GM18517 (cell line): ENCODE measurements at regions not wholly inside any gene's neighbourhood (a gene's known extent, or its start where the extent isn't known, plus 50 kb on each side); places are given as distances from the start of the nearest gene placed in this dataset.

Experiments used
- ATAC-seq: cut with Tn5 transposase; IDR thresholded peaks from one replicate; pipeline ENCODE4 v1.9.1; 2021; ENCODE audit warnings: mild to moderate bottlenecking, moderate library complexity; ENCODE audit not compliant: unreplicated experiment

- no peak for ATAC-seq
Measured at GRCh38 chr2:116645155-116645554, 1169.3 kb upstream of the DDX18 start.

DNA sequence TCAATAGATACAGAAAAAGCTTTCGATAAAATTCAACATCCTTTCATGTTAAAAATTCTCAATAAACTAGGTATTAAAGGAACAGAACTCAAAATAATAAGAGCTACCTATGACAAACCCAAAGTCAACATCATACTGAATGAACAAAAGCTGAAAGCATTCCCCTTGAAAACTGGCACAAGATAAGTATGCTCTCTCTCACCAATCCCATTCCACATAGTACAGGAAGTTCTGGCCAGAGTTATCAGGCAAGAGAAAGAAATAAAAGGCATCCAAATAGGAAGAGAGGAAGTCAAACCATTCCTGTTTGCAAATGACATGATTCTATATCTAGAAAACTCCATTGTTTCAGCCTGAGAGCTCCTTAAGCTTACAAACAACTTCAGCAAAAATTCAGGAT lies 1145.8 kb upstream of the DDX18 start:
- ATAC-seq, result no peak

DNA sequence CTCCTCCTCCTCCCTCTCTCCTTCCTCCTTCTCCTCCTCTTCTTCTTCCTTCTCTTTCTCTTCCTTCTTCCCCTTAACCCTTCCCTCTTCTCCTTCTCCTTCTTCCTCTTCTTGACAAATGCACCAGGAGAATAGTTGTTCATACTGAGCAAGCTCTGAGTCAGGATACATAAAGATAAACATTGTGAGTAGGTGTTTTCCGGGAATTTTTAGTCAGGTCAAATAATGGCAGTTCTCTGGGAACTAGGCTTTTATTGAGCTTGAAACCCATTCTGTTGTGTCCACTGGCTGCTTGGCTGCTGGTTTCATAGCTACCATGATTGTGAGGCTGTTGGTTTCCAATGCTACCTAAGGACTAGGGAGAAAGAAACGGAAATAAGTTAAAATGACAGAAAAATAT lies 1144.7 kb upstream of the DDX18 start:
- no peak for ATAC-seq

GRCh38 chr2:116674188-116674587 lies 1140.3 kb upstream of the DDX18 start:
- no peak for ATAC-seq

DNA sequence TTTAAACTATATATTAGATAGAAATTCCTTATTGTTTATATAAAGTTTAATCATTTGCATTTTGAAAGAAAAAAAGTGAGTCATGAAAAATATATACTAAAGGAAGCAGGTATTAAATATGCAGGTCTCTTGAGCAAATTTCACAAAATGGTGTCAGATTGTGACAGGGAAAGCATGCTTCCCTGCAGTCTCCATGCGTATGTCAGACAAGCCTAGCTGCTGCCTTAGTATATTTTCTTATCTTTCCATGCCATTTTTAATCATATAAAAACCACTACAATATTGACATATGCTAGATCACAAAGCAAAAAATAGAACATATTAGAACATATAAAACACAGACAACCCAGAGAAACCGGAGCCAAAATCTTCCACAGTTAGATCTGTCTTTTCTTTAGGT lies 1137.7 kb upstream of the DDX18 start:
- ATAC-seq, result no peak

DNA sequence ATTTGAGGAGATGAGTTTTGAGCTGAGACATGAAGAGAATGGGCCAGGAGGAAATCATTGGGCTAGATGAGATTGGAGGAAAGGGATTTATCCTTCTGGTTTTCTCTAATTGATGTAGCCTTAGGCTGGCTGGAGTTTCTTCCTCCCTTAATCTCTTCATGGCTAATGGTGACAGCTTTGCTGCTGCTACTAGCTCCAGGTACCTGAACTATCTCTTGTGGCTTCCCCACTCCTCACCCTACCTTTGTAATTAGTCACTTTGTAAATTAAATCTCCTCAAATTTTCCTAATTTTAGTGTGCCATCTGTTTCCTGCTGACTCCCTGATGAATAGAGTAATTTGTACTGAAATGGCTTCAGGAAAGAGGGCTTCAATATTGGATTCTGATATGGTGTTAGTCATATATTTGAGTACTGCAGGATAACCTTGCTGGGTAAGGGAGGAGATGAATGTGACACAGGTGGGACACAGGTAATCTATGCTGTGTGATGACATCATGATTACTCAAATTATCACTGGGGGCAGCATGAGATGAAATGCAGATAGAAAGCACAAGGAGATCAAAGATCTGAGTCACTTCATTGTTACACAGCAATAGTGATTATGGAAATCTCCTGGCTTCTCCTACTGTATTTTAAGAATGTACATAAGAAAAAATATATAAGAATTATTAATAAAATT lies 1134.1 kb upstream of the DDX18 start:
- ATAC-seq, result no peak

GRCh38 chr2:116687371-116687770 lies 1127.1 kb upstream of the DDX18 start:
- ATAC-seq, result no peak

DNA sequence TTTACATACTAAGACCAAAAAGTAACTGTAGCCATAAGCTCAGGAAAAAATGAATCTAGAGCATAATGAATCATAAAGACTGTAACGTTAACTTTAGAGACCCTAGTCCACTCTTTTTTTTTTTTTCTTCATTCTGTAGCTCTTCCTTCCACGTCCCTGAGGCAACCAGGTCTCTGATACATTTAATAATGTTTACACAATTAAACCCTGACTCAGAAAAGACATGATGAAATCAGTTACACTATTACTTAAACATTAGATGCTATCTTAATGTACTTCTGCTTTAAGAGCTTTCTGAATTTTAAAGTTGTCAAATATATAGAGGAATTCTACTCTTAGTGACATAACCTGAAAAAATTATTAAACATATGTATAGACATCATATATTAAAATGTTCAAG lies 1121.5 kb upstream of the DDX18 start:
- ATAC-seq, result no peak

- ATAC-seq, result no peak
Measured at GRCh38 chr2:116696223-116696622, 1118.3 kb upstream of the DDX18 start.

- no peak for ATAC-seq
Measured at GRCh38 chr2:116696903-116697302, 1117.6 kb upstream of the DDX18 start.

GRCh38 chr2:116706396-116706795 lies 1108.1 kb upstream of the DDX18 start:
- ATAC-seq, result no peak

GRCh38 chr2:116716038-116716437 lies 1098.5 kb upstream of the DDX18 start:
- no peak for ATAC-seq

DNA sequence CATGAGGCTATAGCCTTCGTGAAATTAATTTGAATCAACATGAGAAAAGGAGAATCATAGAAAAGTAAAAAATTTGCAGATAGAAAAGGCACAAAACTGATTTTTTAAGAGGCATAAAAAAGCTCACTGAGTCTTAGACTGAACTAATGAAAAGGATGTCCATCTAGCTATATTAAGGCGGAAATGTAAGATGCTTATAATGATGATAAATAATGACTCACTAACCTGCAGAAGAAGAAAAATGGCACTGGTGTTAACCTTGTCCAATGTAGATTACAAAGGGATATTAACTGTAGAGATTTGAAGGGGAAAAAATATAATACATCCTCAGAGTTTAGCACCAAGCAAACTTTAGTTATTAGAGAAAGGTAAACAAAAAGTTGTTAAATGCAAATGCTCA lies 1098.0 kb upstream of the DDX18 start:
- no peak for ATAC-seq

GRCh38 chr2:116717832-116718231 lies 1096.7 kb upstream of the DDX18 start:
- ATAC-seq, result no peak

- no peak for ATAC-seq
Measured at GRCh38 chr2:116718451-116718850, 1096.0 kb upstream of the DDX18 start.

GRCh38 chr2:116719836-116720235 lies 1094.7 kb upstream of the DDX18 start:
- no peak for ATAC-seq

DNA sequence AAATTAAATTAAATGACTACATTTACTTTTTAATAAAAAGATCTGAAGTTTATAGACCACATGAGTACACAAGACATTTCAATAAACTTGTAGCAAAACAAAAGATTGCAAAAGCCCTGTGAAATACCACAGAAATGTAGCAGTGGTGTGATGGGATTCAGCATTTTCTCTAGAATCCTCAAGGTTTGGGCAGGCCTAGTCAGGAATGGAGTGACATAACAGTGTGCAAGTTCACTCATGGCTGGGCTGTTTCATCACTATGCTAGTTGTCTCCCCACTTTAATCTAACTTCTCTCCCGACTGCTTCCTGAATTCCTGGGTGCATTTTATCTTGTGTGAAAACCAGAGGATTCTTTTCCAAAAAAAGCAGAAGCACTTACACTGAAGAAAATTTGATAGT lies 1089.9 kb upstream of the DDX18 start:
- no peak for ATAC-seq

DNA sequence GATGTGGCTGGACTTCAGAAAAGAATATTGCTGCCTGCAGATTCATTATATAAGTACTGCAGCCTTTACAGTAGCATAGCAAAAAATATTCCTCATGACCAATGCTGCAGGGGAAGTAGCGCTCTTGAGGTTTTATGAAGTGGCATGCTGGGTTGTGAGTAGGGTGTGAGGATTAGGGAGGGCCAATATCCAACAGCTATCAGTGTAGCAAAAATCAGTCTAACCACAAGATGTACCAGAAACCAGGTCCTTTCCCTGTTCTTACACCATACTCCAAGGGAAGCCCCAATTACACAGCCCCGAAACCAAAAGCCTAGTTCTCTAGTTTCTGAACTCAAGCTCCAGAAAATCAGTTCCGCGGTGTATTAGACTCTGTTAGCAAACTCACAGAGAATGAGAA lies 1082.2 kb upstream of the DDX18 start:
- no peak for ATAC-seq

DNA sequence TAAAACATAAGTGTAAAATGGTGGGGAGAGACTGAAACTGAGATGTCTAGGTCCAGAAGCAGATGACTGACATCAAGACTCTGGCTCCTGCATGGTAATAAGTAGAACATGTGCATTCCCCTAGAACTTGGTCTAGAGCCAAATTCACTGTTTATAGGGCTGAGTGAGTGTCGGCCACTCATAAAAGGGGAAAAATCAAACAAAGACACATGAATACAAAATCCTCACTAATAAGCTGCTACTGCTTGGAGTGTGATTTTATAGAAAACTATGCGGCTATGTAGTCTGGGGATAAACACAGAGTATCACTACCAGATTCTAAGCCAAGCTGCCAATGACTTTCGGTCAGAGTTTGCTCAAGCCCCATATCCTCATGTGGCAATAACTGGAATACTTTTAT lies 1080.8 kb upstream of the DDX18 start:
- ATAC-seq, result no peak

DNA sequence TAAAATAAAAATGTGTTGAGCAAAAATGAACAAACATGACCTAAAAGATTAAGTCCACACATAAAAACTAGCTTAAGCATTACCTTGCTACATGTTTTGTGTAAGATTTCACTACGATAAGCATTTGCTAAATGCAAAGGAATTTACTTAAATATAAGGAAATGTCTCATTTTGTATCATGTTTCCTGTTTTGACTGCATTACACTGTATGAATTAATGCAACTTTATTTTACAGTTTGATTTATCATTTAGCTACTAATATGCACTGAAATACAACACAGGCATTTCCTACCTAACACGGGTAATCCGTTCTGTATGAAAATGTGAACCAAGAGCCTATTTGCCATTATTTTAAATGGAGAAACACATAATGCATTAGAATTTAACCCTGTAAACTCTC lies 1076.5 kb upstream of the DDX18 start:
- ATAC-seq, result no peak

- ATAC-seq, result no peak
Measured at GRCh38 chr2:116747103-116747502, 1067.4 kb upstream of the DDX18 start.

DNA sequence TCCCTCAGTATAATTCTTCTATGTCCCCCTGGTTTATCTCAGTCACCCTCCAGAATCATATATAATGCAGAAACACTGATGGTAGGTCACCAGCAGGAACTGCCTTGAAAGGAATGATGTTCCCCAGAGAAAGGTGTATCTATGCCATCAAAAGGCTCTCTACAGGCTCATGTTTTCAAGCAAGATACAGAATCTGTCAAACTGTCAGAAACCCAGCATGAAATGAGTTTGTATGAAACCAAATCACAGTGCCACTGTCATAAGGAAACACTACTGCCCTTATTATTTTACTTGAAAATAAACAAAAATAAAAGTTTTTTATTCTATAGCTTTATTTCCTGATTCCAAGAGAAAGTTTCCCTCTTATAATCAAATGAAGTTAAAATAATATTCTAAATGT lies 1064.5 kb upstream of the DDX18 start:
- ATAC-seq, result no peak

DNA sequence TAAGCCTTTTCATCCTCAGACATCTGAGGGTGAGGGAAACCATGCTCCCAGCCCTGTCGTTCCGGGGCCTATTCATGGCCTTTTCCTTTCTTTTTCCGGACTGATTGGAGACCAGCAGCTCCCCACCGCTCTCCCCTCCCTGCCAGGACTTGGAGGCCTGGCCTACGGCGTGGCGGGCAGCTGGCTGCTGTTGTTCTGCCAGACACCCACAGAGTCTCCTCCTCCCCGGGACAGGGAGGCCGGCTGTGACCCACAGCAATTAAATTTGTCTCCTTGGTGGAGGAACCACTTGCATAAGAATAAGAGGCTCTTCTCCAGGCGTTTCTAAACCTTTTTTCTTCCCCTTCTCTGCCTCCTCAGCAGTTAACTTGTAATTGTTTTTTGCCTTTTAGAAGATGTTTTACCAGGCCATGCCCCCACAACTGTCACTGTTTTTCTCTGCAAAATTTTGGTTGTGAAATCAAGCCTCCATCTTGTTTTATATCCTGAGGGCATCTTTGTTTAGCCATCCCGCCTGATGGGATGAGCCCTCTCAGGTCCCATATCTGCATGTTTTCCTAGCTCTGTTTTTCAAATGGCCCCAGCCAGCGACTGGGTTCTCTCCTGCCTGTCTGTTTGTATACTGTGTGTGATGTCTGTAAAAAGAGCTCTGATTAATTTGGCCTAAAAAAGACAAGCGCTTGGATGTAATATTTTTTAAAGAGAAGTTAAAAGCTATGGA lies 1060.0 kb upstream of the DDX18 start:
- no peak for ATAC-seq
